ENCODE measurements at regions not wholly inside any gene's neighbourhood (a gene's known extent, or its start where the extent isn't known, plus 50 kb on each side); places are given as distances from the start of the nearest gene placed in this dataset.
"Not testable (repeated sequence)": the region's sequence is repeated elsewhere in the genome, so short reads cannot be mapped to it uniquely, and the experiment has no call there.

DNA sequence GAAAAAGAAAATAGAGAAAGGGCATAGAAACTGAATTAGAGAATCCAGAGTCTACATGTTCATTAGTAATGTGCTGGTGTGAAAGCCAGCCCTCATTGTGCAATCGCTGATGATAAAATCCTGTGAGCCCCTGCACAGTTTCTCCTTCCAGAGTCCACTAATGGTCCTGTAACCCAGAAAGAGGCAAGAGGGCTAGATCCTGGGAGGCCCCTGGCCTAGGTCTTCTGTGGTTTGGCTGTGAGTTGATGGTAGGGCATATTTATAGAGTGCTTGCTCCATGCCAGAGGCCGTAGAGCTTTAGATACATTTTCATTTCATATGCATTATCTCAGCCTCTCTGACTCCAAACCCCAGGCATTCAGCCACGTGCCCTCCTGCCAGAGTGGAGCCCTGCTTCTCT is 94.9 kb upstream of the MTHFD1L start:
- ChIA-PET CTCF (interaction anchor here (1.2 kb wide), 1 partner anchor 29 kb away, joined by 5 read pairs; no protein-coding TSS in a partner anchor), POLR2A (no interaction called here)
- H3K4me3 Mint-ChIP-seq, result no peak overlapping the region
- H3K27me3 Mint-ChIP-seq, result no peaks in the 10 kb centered on the region
- DNase-seq, result no peak
- H3K9me3 Mint-ChIP-seq, result peaks cover 9% of the 10 kb centered on the region
- peaks cover 2% of the 10 kb centered on the region for H3K36me3 Mint-ChIP-seq
- H3K27ac Mint-ChIP-seq, result no peak overlapping the region
- no peaks in the 10 kb centered on the region for H3K4me1 Mint-ChIP-seq (ENCODE audit: low read depth)
- intact Hi-C loops (cut with micrococcal nuclease), result no loop called here

- peaks cover 2% of the 10 kb centered on the region for H3K36me3 Mint-ChIP-seq
- CTCF ChIA-PET, result no interaction called here
- H3K27me3 Mint-ChIP-seq, result no peaks in the 10 kb centered on the region
- DNase-seq, result no peak
- peaks cover 4% of the 10 kb centered on the region for H3K4me1 Mint-ChIP-seq (ENCODE audit: low read depth)
- POLR2A ChIA-PET, result no interaction called here
- H3K4me3 Mint-ChIP-seq, result no peak overlapping the region
- no peak overlapping the region for H3K27ac Mint-ChIP-seq
- intact Hi-C loops (cut with micrococcal nuclease), result no loop called here
- H3K9me3 Mint-ChIP-seq, result peaks cover 12% of the 10 kb centered on the region
Measured at GRCh38 chr6:150773969-150774368, 91.5 kb upstream of the MTHFD1L start.

DNA sequence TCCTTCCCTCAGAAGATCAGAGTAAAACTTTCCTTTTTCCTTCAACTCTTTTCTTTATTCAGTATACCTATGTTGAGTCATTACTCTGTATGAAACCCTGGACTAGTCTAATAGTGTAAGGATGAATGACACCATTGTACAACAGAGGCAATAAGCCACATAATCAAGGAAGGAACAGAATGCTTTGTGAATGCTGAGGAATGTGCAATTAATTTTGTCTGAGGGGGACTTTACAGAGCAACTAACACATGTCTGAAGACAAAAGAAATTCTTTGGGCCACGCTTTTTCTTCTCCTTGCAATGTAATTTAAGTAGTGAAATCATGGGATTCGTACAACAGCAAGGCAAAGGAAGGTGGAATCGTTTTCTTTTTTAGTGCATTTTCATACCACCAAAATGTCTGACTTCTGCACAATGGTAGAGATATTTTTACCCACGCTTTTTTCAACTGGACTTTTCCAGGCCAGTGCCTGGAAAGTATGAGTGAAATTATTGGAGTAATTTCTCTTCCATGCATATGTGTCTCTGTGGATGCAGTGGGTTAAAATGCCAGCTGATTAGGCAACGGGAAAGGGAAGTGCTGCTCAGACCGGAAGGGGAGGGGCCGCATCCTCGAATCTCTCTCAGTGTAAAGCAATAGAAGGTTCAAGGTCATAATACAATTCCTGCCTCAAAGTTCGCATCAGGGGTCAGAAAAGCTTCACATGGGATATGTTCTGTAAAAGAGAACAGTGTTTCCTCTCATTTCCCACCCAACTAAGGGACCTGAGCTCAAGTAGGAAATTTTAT is 89.9 kb upstream of the MTHFD1L start:
- ChIA-PET POLR2A (no interaction called here), CTCF (no interaction called here)
- no peaks in the 10 kb centered on the region for H3K27me3 Mint-ChIP-seq
- peaks cover 4% of the 10 kb centered on the region for H3K4me1 Mint-ChIP-seq (ENCODE audit: low read depth)
- DNase-seq, result no peak
- H3K4me3 Mint-ChIP-seq, result no peak overlapping the region
- peaks cover 2% of the 10 kb centered on the region for H3K36me3 Mint-ChIP-seq
- intact Hi-C loops (cut with micrococcal nuclease), result no loop called here
- no peak overlapping the region for H3K27ac Mint-ChIP-seq
- H3K9me3 Mint-ChIP-seq, result peaks cover 12% of the 10 kb centered on the region

- no peak overlapping the region for H3K27ac Mint-ChIP-seq
- peaks cover 3% of the 10 kb centered on the region for H3K36me3 Mint-ChIP-seq
- no peak for DNase-seq
- no peaks in the 10 kb centered on the region for H3K27me3 Mint-ChIP-seq
- peaks cover 12% of the 10 kb centered on the region for H3K9me3 Mint-ChIP-seq
- H3K4me1 Mint-ChIP-seq (ENCODE audit: low read depth), result peaks cover 4% of the 10 kb centered on the region
- ChIA-PET POLR2A (no interaction called here), CTCF (no interaction called here)
- intact Hi-C loops (cut with micrococcal nuclease), result no loop called here
- no peak overlapping the region for H3K4me3 Mint-ChIP-seq
Measured at GRCh38 chr6:150777736-150778135, 87.8 kb upstream of the MTHFD1L start.

GRCh38 chr6:150783813-150784212 is 81.7 kb upstream of the MTHFD1L start:
- no peak overlapping the region for H3K4me3 Mint-ChIP-seq
- DNase-seq, result no peak
- H3K9me3 Mint-ChIP-seq, result no peaks in the 10 kb centered on the region
- intact Hi-C loops (cut with micrococcal nuclease), result no loop called here
- ChIA-PET CTCF (no interaction called here), POLR2A (no interaction called here)
- H3K27ac Mint-ChIP-seq, result no peak overlapping the region
- H3K4me1 Mint-ChIP-seq (ENCODE audit: low read depth), result no peaks in the 10 kb centered on the region
- H3K36me3 Mint-ChIP-seq, result peaks cover 3% of the 10 kb centered on the region
- H3K27me3 Mint-ChIP-seq, result peaks cover 5% of the 10 kb centered on the region

DNA sequence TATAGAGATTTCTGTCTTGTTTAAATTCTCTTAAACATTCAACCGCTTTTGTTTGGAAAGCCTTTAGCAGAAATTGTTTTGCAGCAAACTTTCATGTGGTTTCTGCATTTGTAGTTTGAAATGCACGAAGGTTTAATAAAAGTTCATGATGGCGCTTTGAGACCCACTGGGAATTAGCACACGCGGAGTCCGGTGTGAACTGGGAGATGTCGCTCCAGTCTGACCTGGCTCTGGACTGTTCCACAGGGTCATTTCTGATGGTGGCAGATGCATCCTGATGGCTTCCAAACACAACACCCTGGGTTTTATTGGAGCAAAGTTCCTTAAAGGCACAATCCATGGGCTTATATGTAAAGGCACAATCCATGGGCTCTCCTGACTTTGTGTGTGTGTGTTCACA is 78.1 kb upstream of the MTHFD1L start:
- H3K27me3 Mint-ChIP-seq, result peaks cover 5% of the 10 kb centered on the region
- no peaks in the 10 kb centered on the region for H3K9me3 Mint-ChIP-seq
- no peak overlapping the region for H3K27ac Mint-ChIP-seq
- intact Hi-C loops (cut with micrococcal nuclease), result no loop called here
- ChIA-PET POLR2A (no interaction called here), CTCF (no interaction called here)
- H3K4me1 Mint-ChIP-seq (ENCODE audit: low read depth), result no peaks in the 10 kb centered on the region
- no peak overlapping the region for H3K4me3 Mint-ChIP-seq
- no peak for DNase-seq
- peaks cover 3% of the 10 kb centered on the region for H3K36me3 Mint-ChIP-seq

GRCh38 chr6:150788089-150788488 is 77.4 kb upstream of the MTHFD1L start:
- ChIA-PET CTCF (no interaction called here), POLR2A (no interaction called here)
- Mint-ChIP-seq H3K27ac (no peak overlapping the region), H3K9me3 (no peaks in the 10 kb centered on the region), H3K27me3 (peaks cover 5% of the 10 kb centered on the region), H3K4me3 (no peak overlapping the region), H3K36me3 (no peaks in the 10 kb centered on the region), H3K4me1 (ENCODE audit: low read depth) (no peaks in the 10 kb centered on the region)
- no peak for DNase-seq
- intact Hi-C loops (cut with micrococcal nuclease), result no loop called here

- POLR2A ChIA-PET, result not testable (repeated sequence)
Measured at GRCh38 chr6:150789906-150790305, 75.6 kb upstream of the MTHFD1L start.

DNA sequence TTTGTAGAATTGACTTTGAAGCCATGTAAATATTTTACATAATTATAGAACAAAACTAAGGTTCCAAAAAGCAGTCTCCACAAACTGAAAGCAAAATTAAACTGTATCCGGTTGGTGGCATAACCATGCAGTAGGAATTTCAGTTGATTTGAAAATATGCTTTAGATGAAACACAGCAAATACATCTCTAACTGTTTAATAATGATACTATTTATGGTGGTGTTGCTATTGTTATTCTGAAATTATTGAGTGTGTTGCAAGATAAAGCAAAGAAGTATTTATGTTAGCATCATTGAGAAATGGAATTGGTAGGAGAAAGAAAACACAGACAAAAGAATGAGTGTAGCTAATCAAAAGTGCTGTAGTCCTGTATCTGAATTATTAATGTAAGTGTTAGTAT is 73.8 kb upstream of the MTHFD1L start:
- no peaks in the 10 kb centered on the region for H3K4me1 Mint-ChIP-seq (ENCODE audit: low read depth)
- no peaks in the 10 kb centered on the region for H3K9me3 Mint-ChIP-seq
- no peak overlapping the region for H3K4me3 Mint-ChIP-seq
- ChIA-PET CTCF (no interaction called here), POLR2A (no interaction called here)
- H3K36me3 Mint-ChIP-seq, result no peaks in the 10 kb centered on the region
- intact Hi-C loops (cut with micrococcal nuclease), result no loop called here
- peaks cover 1% of the 10 kb centered on the region for H3K27me3 Mint-ChIP-seq
- no peak for DNase-seq
- no peak overlapping the region for H3K27ac Mint-ChIP-seq

More at GRCh38 chr6:150789906-150790305, 75.6 kb upstream of the MTHFD1L start:
- H3K9me3 Mint-ChIP-seq; intact Hi-C loops (cut with micrococcal nuclease); H3K4me3 Mint-ChIP-seq; DNase-seq; H3K27ac Mint-ChIP-seq; H3K4me1 Mint-ChIP-seq (ENCODE audit: low read depth); H3K27me3 Mint-ChIP-seq; H3K36me3 Mint-ChIP-seq: not testable (repeated sequence)
- CTCF ChIA-PET, result interaction anchor here (0.8 kb wide), 1 partner anchor 25 kb away, joined by 3 read pairs; no protein-coding TSS in a partner anchor

DNA sequence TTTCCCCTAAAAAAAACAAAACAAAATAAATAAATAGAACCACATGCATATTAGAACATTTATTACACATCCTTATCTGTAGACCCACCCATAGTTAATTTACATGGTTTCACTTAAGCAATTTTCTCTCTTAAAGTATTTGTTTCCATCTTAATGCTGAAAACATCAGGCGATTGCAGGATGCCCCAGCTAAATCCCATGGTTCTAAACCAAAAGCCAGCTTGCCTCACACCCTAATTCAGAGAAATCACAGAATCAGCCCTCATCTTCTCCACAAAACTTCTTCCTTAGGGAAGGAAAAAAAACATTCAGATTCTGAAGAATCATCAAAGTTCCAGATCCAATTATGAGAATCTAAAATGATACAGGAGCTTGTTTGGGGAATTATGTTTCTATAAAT is 67.6 kb upstream of the MTHFD1L start:
- Mint-ChIP-seq H3K27me3 (no peaks in the 10 kb centered on the region), H3K9me3 (no peaks in the 10 kb centered on the region), H3K27ac (no peak overlapping the region), H3K4me3 (no peak overlapping the region), H3K4me1 (ENCODE audit: low read depth) (no peaks in the 10 kb centered on the region), H3K36me3 (no peaks in the 10 kb centered on the region)
- ChIA-PET POLR2A (interaction anchor here (0.5 kb wide), 1 partner anchor 162 kb away, joined by 3 read pairs; no protein-coding TSS in a partner anchor), CTCF (interaction anchor here (0.6 to 1.2 kb wide), 2 partner anchors 18 to 327 kb away, joined by 3 to 4 read pairs; no protein-coding TSS in a partner anchor)
- intact Hi-C loops (cut with micrococcal nuclease), result no loop called here
- no peak for DNase-seq

- Mint-ChIP-seq H3K36me3 (no peaks in the 10 kb centered on the region), H3K9me3 (no peaks in the 10 kb centered on the region), H3K4me1 (ENCODE audit: low read depth) (no peaks in the 10 kb centered on the region), H3K4me3 (no peak overlapping the region), H3K27ac (no peak overlapping the region), H3K27me3 (no peaks in the 10 kb centered on the region)
- DNase-seq, result no peak
- POLR2A ChIA-PET, result no interaction called here
- intact Hi-C loops (cut with micrococcal nuclease), result no loop called here
- CTCF ChIA-PET, result no interaction called here
Measured at GRCh38 chr6:150799276-150799805, 66.2 kb upstream of the MTHFD1L start.

GRCh38 chr6:150800674-150801314 is 64.7 kb upstream of the MTHFD1L start:
- no peak overlapping the region for H3K4me3 Mint-ChIP-seq

DNA sequence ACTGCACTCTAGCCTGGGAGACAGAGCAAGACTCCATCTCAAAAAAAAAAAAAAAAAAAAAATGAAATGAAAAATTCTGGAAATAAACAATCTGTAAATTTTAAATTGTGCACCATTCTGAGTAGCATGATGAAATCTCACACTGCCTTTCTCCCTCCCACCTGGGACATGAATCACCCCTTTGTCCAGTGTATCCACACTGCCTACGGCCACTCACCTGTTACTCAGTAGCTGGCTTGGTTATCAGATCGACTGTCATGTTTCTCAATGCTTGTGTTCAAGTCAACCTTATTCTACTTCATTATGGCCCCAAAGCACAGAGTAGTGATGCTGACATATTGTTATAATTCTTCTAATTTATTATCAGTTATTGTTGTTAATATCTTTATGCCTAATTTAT is 58.7 kb upstream of the MTHFD1L start:
- no peak for DNase-seq
- Mint-ChIP-seq H3K4me1 (ENCODE audit: low read depth) (no peaks in the 10 kb centered on the region), H3K27ac (no peak overlapping the region), H3K4me3 (no peak overlapping the region), H3K27me3 (peaks cover 7% of the 10 kb centered on the region), H3K36me3 (no peaks in the 10 kb centered on the region), H3K9me3 (no peaks in the 10 kb centered on the region)
- ChIA-PET CTCF (no interaction called here), POLR2A (no interaction called here)
- intact Hi-C loops (cut with micrococcal nuclease), result no loop called here

More at GRCh38 chr6:150800674-150801314, 64.7 kb upstream of the MTHFD1L start:
- H3K9me3 Mint-ChIP-seq, result no peaks in the 10 kb centered on the region
- H3K36me3 Mint-ChIP-seq, result no peaks in the 10 kb centered on the region
- H3K27me3 Mint-ChIP-seq, result no peaks in the 10 kb centered on the region
- no peaks in the 10 kb centered on the region for H3K4me1 Mint-ChIP-seq (ENCODE audit: low read depth)
- H3K27ac Mint-ChIP-seq, result no peak overlapping the region
- intact Hi-C loops (cut with micrococcal nuclease), result no loop called here
- ChIA-PET CTCF (interaction anchor here (1.6 kb wide), 1 partner anchor 115 kb away, joined by 4 read pairs; no protein-coding TSS in a partner anchor), POLR2A (no interaction called here)
- DNase-seq, result no peak
